SK-N-SH treated with all-trans-retinoic acid at 6 μM for 48 hours (cell line): ENCODE measurements at regions not wholly inside any gene's neighbourhood (a gene's known extent, or its start where the extent isn't known, plus 50 kb on each side); places are given as distances from the start of the nearest gene placed in this dataset.

Experiments used
- CSRNP3 ChIP-seq: fragments of 250-450 bp; sonication (Bioruptor Pico); IDR thresholded peaks from 2 replicates; pipeline ENCODE4 v1.5.1; 2021; ENCODE audit warnings: mild to moderate bottlenecking, moderate library complexity
- PATZ1 ChIP-seq: fragments of 250-450 bp; sonication (Bioruptor Pico); IDR thresholded peaks from 2 replicates; pipeline ENCODE4 v1.8.0; 2020; ENCODE audit warnings: mild to moderate bottlenecking, moderate library complexity, borderline replicate concordance
- TOX ChIP-seq: fragments of 250-450 bp; sonication (Bioruptor Pico); IDR thresholded peaks from 2 replicates; pipeline ENCODE4 v1.8.0; 2021; ENCODE audit warnings: mild to moderate bottlenecking, moderate library complexity, borderline replicate concordance
- ZC3H10 ChIP-seq: fragments of 250-450 bp; sonication (Bioruptor Pico); IDR thresholded peaks from 2 replicates; pipeline ENCODE4 v1.5.1; 2021; ENCODE audit warnings: mild to moderate bottlenecking, moderate library complexity
- ZFP3 ChIP-seq: fragments of 250-450 bp; sonication (Bioruptor Pico); IDR thresholded peaks from 2 replicates; pipeline ENCODE4 v1.5.0; 2020; ENCODE audit warnings: mild to moderate bottlenecking, moderate library complexity
- ZFP30 ChIP-seq: fragments of 450-650 bp; formaldehyde crosslinking; IDR thresholded peaks from 2 replicates; pipeline ENCODE4 v1.5.0; 2022; ENCODE audit warnings: mild to moderate bottlenecking, moderate library complexity
- ZNF565 ChIP-seq: fragments of 450-650 bp; formaldehyde crosslinking; conservative IDR thresholded peaks from 2 replicates; pipeline ENCODE4 v1.5.0; 2020; ENCODE audit warnings: low read depth, mild to moderate bottlenecking, moderate library complexity
- ZNF70 ChIP-seq: fragments of 450-650 bp; formaldehyde crosslinking; IDR thresholded peaks from 2 replicates; pipeline ENCODE4 v1.5.0; 2020; ENCODE audit warnings: mild to moderate bottlenecking, moderate library complexity

- TF ChIP-seq PATZ1 (CRISPR knock-in tag) (no peak), TOX (CRISPR knock-in tag) (no peak), ZFP30 (CRISPR knock-in tag) (no peak), ZFP3 (CRISPR knock-in tag) (no peak), ZC3H10 (no peak), ZNF565 (CRISPR knock-in tag) (no peak), ZNF70 (CRISPR knock-in tag) (no peak), CSRNP3 (CRISPR knock-in tag) (no peak)
Observed at GRCh38 chr13:100881291-100881864, 206.8 kb upstream of the TMTC4 start.
